ENCODE measurements at regions not wholly inside any gene's neighbourhood (a gene's known extent, or its start where the extent isn't known, plus 50 kb on each side); places are given as distances from the start of the nearest gene placed in this dataset.
"Not testable (repeated sequence)": the region's sequence is repeated elsewhere in the genome, so short reads cannot be mapped to it uniquely, and the experiment has no call there.

- H3K4me3 ChIP-seq, result no peak overlapping the region
- DNase-seq, result peak in 1 of 7 donors; percentile 5
- peaks cover 4 to 12% of the 10 kb centered on the region in 2 donors for H3K4me1 ChIP-seq (replicated peaks in 1 of 2)
- no peaks in the 10 kb centered on the region for H3K27me3 ChIP-seq
- intact Hi-C loops (cut with DNase I), result no loop called here
- H3K27ac ChIP-seq, result no peak overlapping the region
- H3K36me3 ChIP-seq (replicated peaks in 1 of 2), result no peaks in the 10 kb centered on the region
- WGBS, 4 donors, result 86 to 96% (median 95%) methylated on average over 13 of the region's 13 CpGs
- H3K9me3 ChIP-seq (replicated peaks in 1 of 3), result no peaks in the 10 kb centered on the region
- TF ChIP-seq CTCF (IDR thresholded peaks at IDR 0.05) (no peak), POLR2A (IDR thresholded peaks at IDR 0.05) (no peak)
Measured at GRCh38 chr6:44037847-44038542, 89.3 kb downstream of the MRPL14 start.

- H3K4me3 ChIP-seq; intact Hi-C loops (cut with DNase I); H3K36me3 ChIP-seq (replicated peaks in 1 of 2); H3K4me1 ChIP-seq (replicated peaks in 1 of 2); H3K27me3 ChIP-seq; H3K9me3 ChIP-seq (replicated peaks in 1 of 3); H3K27ac ChIP-seq: not testable (repeated sequence)
- WGBS, 4 donors, result 93 to 96% (median 95%) methylated on average over 9 of the region's 9 CpGs
- peak in 1 of 7 donors; percentile 0 for DNase-seq
Measured at GRCh38 chr6:44037276-44037675, 90.0 kb downstream of the MRPL14 start.

- peak in 2 of 7 donors; percentile 8 to 10 for DNase-seq
- 84 to 92% (median 87%) methylated on average over 9 of the region's 9 CpGs for WGBS, 4 donors
Measured at GRCh38 chr6:44036699-44037101, 90.6 kb downstream of the MRPL14 start.

GRCh38 chr6:44036196-44036595 is 91.1 kb downstream of the MRPL14 start:
- intact Hi-C loops (cut with DNase I), result no loop called here
- no peak for TF ChIP-seq POLR2A (IDR thresholded peaks at IDR 0.05)
- TF ChIP-seq CTCF (IDR thresholded peaks at IDR 0.05), result no peak
- DNase-seq, result peak in 1 of 7 donors; percentile 1

More at GRCh38 chr6:44036699-44037101, 90.6 kb downstream of the MRPL14 start:
- no peaks in the 10 kb centered on the region for H3K36me3 ChIP-seq (replicated peaks in 1 of 2)
- intact Hi-C loops (cut with DNase I), result no loop called here
- TF ChIP-seq CTCF (IDR thresholded peaks at IDR 0.05) (no peak), POLR2A (IDR thresholded peaks at IDR 0.05) (no peak)
- H3K4me1 ChIP-seq (replicated peaks in 1 of 2), result peaks cover under 1 to 6% of the 10 kb centered on the region in 2 donors
- H3K9me3 ChIP-seq (replicated peaks in 1 of 3), result no peaks in the 10 kb centered on the region
- no peaks in the 10 kb centered on the region for H3K27me3 ChIP-seq
- no peak overlapping the region for H3K27ac ChIP-seq
- H3K4me3 ChIP-seq, result no peak overlapping the region

DNA sequence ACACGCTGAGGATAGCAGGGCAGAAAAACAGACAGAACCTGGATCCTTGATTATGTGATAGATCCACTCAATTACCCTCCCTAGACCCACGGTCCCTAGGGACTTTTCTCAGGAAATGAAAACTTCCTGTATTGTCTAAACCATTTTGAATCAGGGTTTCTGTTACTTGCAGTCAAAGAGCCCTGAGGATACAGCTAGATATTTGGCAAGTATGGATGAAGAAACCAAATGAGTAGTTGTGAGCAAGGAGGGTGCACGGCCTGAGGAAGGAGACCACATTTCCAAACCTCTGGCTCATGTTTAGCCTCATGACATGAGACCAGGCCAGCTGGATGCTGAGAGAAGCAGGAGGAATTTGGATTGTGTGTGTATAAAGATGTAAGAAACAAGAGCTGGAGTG is 91.6 kb downstream of the MRPL14 start:
- Histone ChIP-seq H3K36me3 (replicated peaks in 1 of 2) (no peaks in the 10 kb centered on the region), H3K9me3 (replicated peaks in 1 of 3) (no peaks in the 10 kb centered on the region), H3K4me3 (no peak overlapping the region), H3K4me1 (replicated peaks in 1 of 2) (no peaks in the 10 kb centered on the region), H3K27ac (no peak overlapping the region), H3K27me3 (no peaks in the 10 kb centered on the region)
- intact Hi-C loops (cut with DNase I), result no loop called here
- WGBS, 4 donors, result 72 to 85% (median 74%) methylated on average over 3 of the region's 3 CpGs
- DNase-seq, result peak in 1 of 7 donors; percentile 2
- TF ChIP-seq POLR2A (IDR thresholded peaks at IDR 0.05) (no peak), CTCF (IDR thresholded peaks at IDR 0.05) (no peak)

More at GRCh38 chr6:44036196-44036595, 91.1 kb downstream of the MRPL14 start:
- Histone ChIP-seq H3K27ac (no peak overlapping the region), H3K36me3 (replicated peaks in 1 of 2) (no peaks in the 10 kb centered on the region), H3K9me3 (replicated peaks in 1 of 3) (no peaks in the 10 kb centered on the region), H3K27me3 (no peaks in the 10 kb centered on the region), H3K4me1 (replicated peaks in 1 of 2) (peaks cover 0 to under 1% of the 10 kb centered on the region in 2 donors), H3K4me3 (no peak overlapping the region)
- 87 to 95% (median 93%) methylated on average over 2 of the region's 2 CpGs for WGBS, 4 donors
